Trophoblast cell (in vitro differentiated cells and primary cell): ENCODE measurements at regions not wholly inside any gene's neighbourhood (a gene's known extent, or its start where the extent isn't known, plus 50 kb on each side); places are given as distances from the start of the nearest gene placed in this dataset.

ENCODE experiments used
- DNase-seq, 2 donors: peaks; one replicate each; pipeline ENCODE4 v3.0.0-alpha.2; 2016
- H2AFZ ChIP-seq: 2 replicates; pipeline ENCODE4 v1.6.1; 2013; ENCODE audit warnings: low read length, moderate library complexity, mild to moderate bottlenecking; ENCODE audit not compliant: insufficient read depth, poor library complexity
- H2AK5ac ChIP-seq: 2 replicates; pipeline ENCODE4 v1.6.1; 2013; ENCODE audit warnings: mild to moderate bottlenecking, low read length
- H2BK120ac ChIP-seq: 2 replicates; pipeline ENCODE4 v1.6.1; 2013; ENCODE audit warnings: low read length, mild to moderate bottlenecking, moderate library complexity; ENCODE audit not compliant: insufficient read depth, poor library complexity
- H2BK12ac ChIP-seq: 2 replicates; pipeline ENCODE4 v1.6.1; 2013; ENCODE audit warnings: mild to moderate bottlenecking, low read length, moderate library complexity
- H2BK5ac ChIP-seq: 2 replicates; pipeline ENCODE4 v1.6.1; 2013; ENCODE audit warnings: low read length, low read depth, moderate library complexity, mild to moderate bottlenecking; ENCODE audit not compliant: poor library complexity
- H3K14ac ChIP-seq: 2 replicates; pipeline ENCODE4 v1.6.1; 2013; ENCODE audit warnings: mild to moderate bottlenecking, low read length
- H3K18ac ChIP-seq: 2 replicates; pipeline ENCODE4 v1.6.1; 2013; ENCODE audit warnings: mild to moderate bottlenecking, low read length
- H3K23ac ChIP-seq: 2 replicates; pipeline ENCODE4 v1.6.1; 2013; ENCODE audit warnings: low read length
- H3K27ac ChIP-seq: 2 replicates; pipeline ENCODE4 v1.5.1; 2013; ENCODE audit warnings: low read depth, mild to moderate bottlenecking, inconsistent platforms, low read length, moderate library complexity
- H3K27me3 ChIP-seq: 2 replicates; pipeline ENCODE4 v1.6.1; 2013; ENCODE audit warnings: inconsistent platforms, mild to moderate bottlenecking, low read length, moderate library complexity; ENCODE audit not compliant: insufficient read depth
- H3K36me3 ChIP-seq, 2 experiments: 1 replicate in 1 of 2; 2 replicates in 1 of 2; pipeline ENCODE4 v1.6.1; 2013; ENCODE audit warnings: low read length in 2 of 2, mild to moderate bottlenecking in 2 of 2, moderate library complexity in 1 of 2; ENCODE audit not compliant: insufficient read depth in 2 of 2, control insufficient read depth in 1 of 2
- H3K4ac ChIP-seq: 2 replicates; pipeline ENCODE4 v1.6.1; 2013; ENCODE audit warnings: low read depth, mild to moderate bottlenecking, low read length, moderate library complexity
- H3K4me1 ChIP-seq, 2 experiments: 1 replicate in 1 of 2; 2 replicates in 1 of 2; pipeline ENCODE4 v1.6.1; 2013; ENCODE audit warnings: low read length in 2 of 2, mild to moderate bottlenecking in 2 of 2, moderate library complexity in 1 of 2; ENCODE audit not compliant: insufficient read depth in 2 of 2, control insufficient read depth in 1 of 2
- H3K4me2 ChIP-seq: 2 replicates; pipeline ENCODE4 v1.6.1; 2013; ENCODE audit warnings: inconsistent platforms, mild to moderate bottlenecking, low read length, moderate library complexity
- H3K4me3 ChIP-seq: 2 replicates; pipeline ENCODE4 v1.5.1; 2013; ENCODE audit warnings: mild to moderate bottlenecking, low read depth, low read length, inconsistent platforms
- H3K79me1 ChIP-seq: one replicate; pipeline ENCODE4 v1.6.1; 2013; ENCODE audit warnings: low read length
- H3K79me2 ChIP-seq: 2 replicates; pipeline ENCODE4 v1.6.1; 2013; ENCODE audit warnings: low read length, mild to moderate bottlenecking; ENCODE audit not compliant: control insufficient read depth, insufficient read depth, poor library complexity
- H3K9ac ChIP-seq: 2 replicates; pipeline ENCODE4 v1.6.1; 2013; ENCODE audit warnings: mild to moderate bottlenecking, low read length
- H3K9me3 ChIP-seq: 2 replicates; pipeline ENCODE4 v1.6.1; 2013; ENCODE audit warnings: low read depth, mild to moderate bottlenecking, control low read depth, inconsistent platforms, low read length; ENCODE audit not compliant: insufficient read depth
- H4K12ac ChIP-seq: 2 replicates; pipeline ENCODE4 v1.6.1; 2013; ENCODE audit warnings: low read depth, mild to moderate bottlenecking, low read length, moderate library complexity
- H4K8ac ChIP-seq: 2 replicates; pipeline ENCODE4 v1.6.1; 2013; ENCODE audit warnings: low read depth, mild to moderate bottlenecking, low read length, moderate library complexity
- H4K91ac ChIP-seq: one replicate; pipeline ENCODE4 v1.6.1; 2013; ENCODE audit warnings: low read depth, mild to moderate bottlenecking, low read length, moderate library complexity
- WGBS: extraction: QIAGEN DNeasy Blood & Tissue Kit; methylation state at CpG from one replicate; pipeline ENCODE4 v1.1.7; 2013; ENCODE audit warnings: missing lambda C conversion rate; ENCODE audit not compliant: insufficient read length, insufficient coverage; ENCODE audit errors: extremely low coverage; 5-methylcytosine and 5-hydroxymethylcytosine counted together

- Histone ChIP-seq H4K8ac (no peak overlapping the region), H2BK12ac (no peak overlapping the region), H2AFZ (no peak overlapping the region), H2BK120ac (no peak overlapping the region), H2BK5ac (no peak overlapping the region), H4K12ac (no peak overlapping the region), H3K9me3 (peaks cover 4% of the 10 kb centered on the region), H3K36me3 (no peaks in the 10 kb centered on the region), H2AK5ac (no peak overlapping the region), H3K18ac (no peak overlapping the region), H4K91ac (no peak overlapping the region), H3K27me3 (no peaks in the 10 kb centered on the region), H3K4me1 (no peaks in the 10 kb centered on the region), H3K23ac (no peak overlapping the region), H3K14ac (no peak overlapping the region), H3K27ac (no peak overlapping the region), H3K4me2 (no peak overlapping the region), H3K79me2 (no peaks in the 10 kb centered on the region), H3K4me3 (no peak overlapping the region), H3K4ac (no peak overlapping the region), H3K79me1 (no peaks in the 10 kb centered on the region), H3K9ac (no peak overlapping the region)
- no CpG with 5 or more reads among the region's 14 CpGs for WGBS
- DNase-seq: no peak
Observed at GRCh38 chr16:86682219-86682904, 104.0 kb downstream of the FOXL1 start.

- no peak overlapping the region for H2AFZ ChIP-seq
- H3K4me1 ChIP-seq: no peaks in the 10 kb centered on the region
- H3K9ac ChIP-seq: no peak overlapping the region
- H4K8ac ChIP-seq: no peak overlapping the region
- H2BK12ac ChIP-seq: no peak overlapping the region
- no peaks in the 10 kb centered on the region for H3K79me1 ChIP-seq
- H3K79me2 ChIP-seq: no peaks in the 10 kb centered on the region
- H4K12ac ChIP-seq: no peak overlapping the region
- H3K14ac ChIP-seq: no peak overlapping the region
- no peaks in the 10 kb centered on the region for H3K27me3 ChIP-seq
- H2BK120ac ChIP-seq: no peak overlapping the region
- no peak overlapping the region for H2AK5ac ChIP-seq
- H3K4me2 ChIP-seq: no peak overlapping the region
- H4K91ac ChIP-seq: no peak overlapping the region
- H3K27ac ChIP-seq: no peak overlapping the region
- no peak overlapping the region for H3K4me3 ChIP-seq
- WGBS: no CpG with 5 or more reads among the region's 8 CpGs
- no peak overlapping the region for H2BK5ac ChIP-seq
- H3K36me3 ChIP-seq: no peaks in the 10 kb centered on the region
- DNase-seq: no peak
- H3K18ac ChIP-seq: no peak overlapping the region
- H3K4ac ChIP-seq: no peak overlapping the region
- peaks cover 4% of the 10 kb centered on the region for H3K9me3 ChIP-seq
- H3K23ac ChIP-seq: no peak overlapping the region
Observed at GRCh38 chr16:86683441-86684194, 105.3 kb downstream of the FOXL1 start.

GRCh38 chr16:86685076-86685475, 106.7 kb downstream of the FOXL1 start:
- H2BK120ac ChIP-seq: no peak overlapping the region
- no CpG with 5 or more reads among the region's 2 CpGs for WGBS
- no peak overlapping the region for H3K14ac ChIP-seq
- H3K9ac ChIP-seq: no peak overlapping the region
- H3K4me2 ChIP-seq: no peak overlapping the region
- no peak overlapping the region for H2AK5ac ChIP-seq
- H2BK12ac ChIP-seq: no peak overlapping the region
- no peak overlapping the region for H3K27ac ChIP-seq
- H2AFZ ChIP-seq: no peak overlapping the region
- no peaks in the 10 kb centered on the region for H3K36me3 ChIP-seq
- H3K23ac ChIP-seq: no peak overlapping the region
- no peak overlapping the region for H3K18ac ChIP-seq
- H3K4me1 ChIP-seq: no peaks in the 10 kb centered on the region
- no peak overlapping the region for H3K4ac ChIP-seq
- no peak overlapping the region for H3K4me3 ChIP-seq
- peaks cover 4% of the 10 kb centered on the region for H3K9me3 ChIP-seq
- no peaks in the 10 kb centered on the region for H3K79me2 ChIP-seq
- H4K8ac ChIP-seq: no peak overlapping the region
- no peak overlapping the region for H4K91ac ChIP-seq
- DNase-seq: no peak
- H2BK5ac ChIP-seq: no peak overlapping the region
- H3K27me3 ChIP-seq: no peaks in the 10 kb centered on the region
- no peak overlapping the region for H4K12ac ChIP-seq
- H3K79me1 ChIP-seq: no peaks in the 10 kb centered on the region

- no peak overlapping the region for H2AFZ ChIP-seq
- no peak overlapping the region for H4K91ac ChIP-seq
- DNase-seq: no peak
- no peaks in the 10 kb centered on the region for H3K27me3 ChIP-seq
- no peak overlapping the region for H3K4me2 ChIP-seq
- no peak overlapping the region for H4K8ac ChIP-seq
- no peak overlapping the region for H3K23ac ChIP-seq
- H3K4me3 ChIP-seq: no peak overlapping the region
- no peak overlapping the region for H3K18ac ChIP-seq
- no peak overlapping the region for H3K14ac ChIP-seq
- no peak overlapping the region for H2BK12ac ChIP-seq
- no peaks in the 10 kb centered on the region for H3K4me1 ChIP-seq
- no peak overlapping the region for H3K9ac ChIP-seq
- no peaks in the 10 kb centered on the region for H3K79me2 ChIP-seq
- H2BK5ac ChIP-seq: no peak overlapping the region
- H3K36me3 ChIP-seq: no peaks in the 10 kb centered on the region
- no peak overlapping the region for H2AK5ac ChIP-seq
- no peak overlapping the region for H4K12ac ChIP-seq
- peaks cover 4% of the 10 kb centered on the region for H3K9me3 ChIP-seq
- no peak overlapping the region for H2BK120ac ChIP-seq
- WGBS: no CpG with 5 or more reads among the region's 5 CpGs
- no peak overlapping the region for H3K4ac ChIP-seq
- no peaks in the 10 kb centered on the region for H3K79me1 ChIP-seq
- no peak overlapping the region for H3K27ac ChIP-seq
Observed at GRCh38 chr16:86690970-86691369, 112.6 kb downstream of the FOXL1 start.
